NCI-H82 treated with DMSO at 0.1 percent for 48 hours (cell line): ENCODE measurements at regions not wholly inside any gene's neighbourhood (a gene's known extent, or its start where the extent isn't known, plus 50 kb on each side); places are given as distances from the start of the nearest gene placed in this dataset.

Experiments
- DNase-seq: peaks from one replicate; lab custom pipeline; 2025; ENCODE audit not compliant: unreplicated experiment; lab: John Stamatoyannopoulos, UW

DNA sequence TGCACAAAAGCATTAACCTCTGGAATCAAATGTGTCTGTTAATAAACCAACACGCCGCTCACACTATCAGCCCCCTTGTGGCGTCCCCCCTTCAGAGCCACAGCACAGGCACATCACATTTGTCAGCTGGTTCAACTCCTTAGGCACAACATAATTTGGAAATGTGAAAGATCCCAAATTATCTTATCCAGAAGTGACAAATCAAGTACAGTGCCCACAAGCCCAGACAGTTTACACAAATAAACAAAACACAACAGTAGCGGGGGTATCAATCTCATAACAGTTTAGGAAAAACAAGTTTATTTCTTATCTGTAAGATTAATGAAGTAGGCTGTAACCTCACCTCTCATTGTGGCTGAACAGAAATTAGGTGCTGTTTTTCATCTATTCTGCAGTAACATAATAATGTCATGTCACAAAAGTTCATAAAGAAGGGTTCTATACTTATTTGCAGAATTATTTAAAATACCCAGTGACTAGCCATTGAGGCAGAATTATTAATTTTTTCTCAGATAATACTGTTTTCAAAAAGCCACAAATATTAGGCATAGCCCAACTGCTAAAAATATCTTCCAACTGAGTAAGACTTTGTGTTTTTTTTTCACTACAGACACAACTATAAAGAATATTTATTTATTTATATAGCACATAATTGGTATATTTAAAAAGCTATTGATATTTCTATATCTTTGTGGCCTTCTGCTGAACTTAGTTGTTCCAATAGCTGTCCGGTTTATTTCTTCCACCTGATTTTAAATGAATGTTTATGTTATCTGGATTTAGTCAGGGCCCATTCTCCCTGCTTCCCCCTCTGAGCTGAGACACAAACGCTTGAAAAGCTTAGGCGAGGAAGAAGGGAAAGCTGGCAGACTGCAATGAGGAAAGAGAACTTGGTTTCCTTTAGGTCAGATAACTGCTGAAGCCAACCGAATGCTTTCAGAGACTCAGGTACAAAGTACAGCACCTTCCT is 214.7 kb downstream of the QDPR start:
- DNase-seq = no peak

GRCh38 chr4:17293901-17294300 is 218.0 kb downstream of the QDPR start:
- no peak for DNase-seq

- no peak for DNase-seq
These were observed 223.7 kb downstream of the QDPR start for GRCh38 chr4:17288151-17288550.

- DNase-seq = no peak
These were observed 225.0 kb downstream of the QDPR start for GRCh38 chr4:17286752-17287460.

DNA sequence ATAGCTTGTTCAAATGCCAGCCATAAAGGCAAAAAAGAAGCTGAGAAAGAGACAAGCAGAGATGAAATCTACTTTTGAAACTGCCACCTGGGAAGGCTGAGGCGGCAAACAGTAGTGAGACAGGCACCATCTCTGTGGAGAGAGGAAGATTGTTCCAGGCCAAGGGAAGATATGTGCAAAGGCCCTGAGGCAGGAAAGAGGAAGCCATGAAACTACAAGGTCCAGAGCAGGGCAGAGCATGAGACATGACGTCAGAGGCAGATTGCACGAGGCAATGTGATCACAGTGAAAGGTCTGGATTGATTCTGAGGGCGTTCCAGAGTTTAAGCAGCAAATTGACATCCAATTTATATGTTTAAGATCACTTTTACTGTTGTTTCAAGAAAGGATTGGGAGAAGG is 226.1 kb downstream of the QDPR start:
- no peak for DNase-seq

GRCh38 chr4:17284323-17285175 is 227.3 kb downstream of the QDPR start:
- DNase-seq = no peak

DNA sequence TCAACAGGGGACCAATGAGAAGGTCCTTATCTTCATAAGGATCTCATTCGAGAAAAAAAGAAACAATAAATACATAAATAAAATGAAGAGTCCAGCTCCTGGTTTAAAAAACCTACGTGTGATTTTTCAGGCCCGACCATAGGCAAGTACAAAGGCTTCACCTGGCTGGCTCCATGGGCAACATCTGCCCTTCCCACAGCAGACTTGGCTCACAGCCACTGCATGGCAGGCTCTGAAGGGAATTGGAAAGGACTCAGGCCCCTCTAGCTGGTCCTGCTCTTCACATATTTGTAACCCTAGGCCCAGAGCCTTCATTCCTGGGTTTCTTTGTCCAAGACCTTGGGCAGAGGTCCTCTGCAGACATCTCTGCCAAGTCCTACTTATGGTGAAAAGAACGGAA is 228.1 kb downstream of the QDPR start:
- DNase-seq = no peak

DNA sequence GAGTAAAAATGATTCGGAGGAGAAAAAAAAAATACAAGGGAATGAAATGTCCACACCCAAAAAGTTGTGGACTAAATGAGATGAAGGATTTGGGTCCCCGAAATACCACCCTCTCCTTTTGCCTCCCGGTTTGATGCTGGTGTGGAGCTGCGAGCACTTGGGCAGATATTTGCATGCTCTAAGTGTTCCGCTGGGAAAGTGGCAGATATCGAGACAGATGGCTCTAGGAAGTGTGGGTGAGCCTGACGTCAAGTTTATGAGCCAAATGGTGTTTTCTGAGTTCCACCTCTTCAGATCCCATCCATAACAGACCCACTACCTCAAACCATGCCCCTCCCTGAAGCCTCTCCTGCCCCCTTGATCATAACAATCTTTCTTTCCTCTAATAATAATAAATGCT is 228.6 kb downstream of the QDPR start:
- DNase-seq = no peak

DNA sequence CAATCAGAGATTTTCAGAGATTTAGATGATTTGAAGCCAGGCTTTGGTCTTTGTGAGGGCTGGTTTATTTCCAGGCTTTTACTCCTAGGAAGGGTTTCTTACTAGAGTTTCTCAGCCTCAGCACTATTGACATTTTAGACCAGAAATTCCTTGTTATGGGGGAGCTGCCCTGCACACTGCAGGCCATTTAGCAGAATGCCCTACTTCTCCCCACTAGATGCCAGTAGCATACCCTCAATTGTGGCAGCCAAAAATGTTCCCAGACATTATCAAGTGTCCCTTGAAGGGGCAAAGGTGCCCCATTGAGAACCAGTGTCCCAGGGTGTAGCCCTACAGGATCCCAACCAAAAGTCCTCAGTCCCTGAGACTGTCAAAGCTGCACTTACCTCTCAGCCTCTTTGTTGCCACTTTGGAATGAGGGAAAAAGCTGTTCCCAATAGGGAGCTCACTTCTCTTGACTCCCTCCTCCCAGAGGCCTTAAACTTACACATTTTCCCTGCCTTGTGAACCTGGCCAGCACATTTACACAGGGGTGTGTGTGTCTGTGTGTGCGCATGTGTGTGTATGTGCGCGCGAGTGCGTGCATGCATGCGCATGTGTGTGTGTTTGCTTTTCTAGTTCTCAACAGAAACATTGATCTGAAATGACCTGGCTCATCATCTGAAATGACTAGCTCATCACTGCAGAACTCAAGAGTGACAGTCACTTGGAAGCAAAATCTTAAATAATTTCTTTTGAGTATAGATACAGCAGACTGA is 231.4 kb downstream of the QDPR start:
- no peak for DNase-seq

- no peak for DNase-seq
These were observed 235.1 kb downstream of the QDPR start for GRCh38 chr4:17276776-17277175.

GRCh38 chr4:17275836-17276235 is 236.1 kb downstream of the QDPR start:
- no peak for DNase-seq

DNA sequence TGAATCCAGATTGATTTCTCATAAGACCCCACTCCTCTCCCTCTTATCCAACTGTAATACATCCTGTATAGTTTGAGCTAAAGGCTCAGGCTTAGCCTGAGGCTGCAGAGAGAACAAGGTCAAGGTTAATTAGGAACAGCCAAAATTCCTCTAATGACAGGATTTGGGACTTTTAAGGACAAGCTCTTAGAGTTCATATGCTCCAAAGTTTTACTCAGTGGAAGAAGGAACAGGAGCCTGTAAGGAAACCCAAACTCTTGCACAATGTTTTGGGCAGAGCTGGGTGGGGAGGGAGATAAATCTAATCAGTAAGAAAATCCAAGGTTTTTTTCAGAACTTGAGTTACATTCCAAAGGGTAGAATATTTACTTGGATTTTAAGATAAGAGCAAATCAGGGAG is 238.8 kb downstream of the QDPR start:
- no peak for DNase-seq

DNA sequence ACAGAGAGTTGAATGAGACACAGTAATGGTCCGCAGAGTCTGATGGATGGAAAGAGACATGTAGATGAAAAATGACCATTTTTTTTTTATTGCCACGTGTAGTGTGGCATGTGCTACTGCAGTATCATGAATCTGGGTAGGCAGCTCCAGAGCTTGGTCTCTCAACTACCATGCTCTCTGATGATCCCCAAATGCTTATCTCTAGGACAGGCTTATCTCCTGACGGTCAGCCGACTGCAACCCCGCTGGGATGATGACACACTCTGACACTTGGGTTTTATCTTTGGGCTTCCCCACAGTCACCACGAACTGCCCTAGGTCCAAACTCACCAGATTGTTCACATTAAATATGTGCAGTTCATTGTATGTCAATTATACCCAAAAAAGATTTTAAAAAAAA is 239.7 kb downstream of the QDPR start:
- no peak for DNase-seq

- no peak for DNase-seq
These were observed 246.2 kb downstream of the QDPR start for GRCh38 chr4:17265653-17266052.

- no peak for DNase-seq
These were observed 246.8 kb downstream of the QDPR start for GRCh38 chr4:17265139-17265538.

- no peak for DNase-seq
These were observed 251.6 kb downstream of the QDPR start for GRCh38 chr4:17260166-17260907.

- DNase-seq = no peak
These were observed 253.8 kb downstream of the QDPR start for GRCh38 chr4:17258106-17258505.

DNA sequence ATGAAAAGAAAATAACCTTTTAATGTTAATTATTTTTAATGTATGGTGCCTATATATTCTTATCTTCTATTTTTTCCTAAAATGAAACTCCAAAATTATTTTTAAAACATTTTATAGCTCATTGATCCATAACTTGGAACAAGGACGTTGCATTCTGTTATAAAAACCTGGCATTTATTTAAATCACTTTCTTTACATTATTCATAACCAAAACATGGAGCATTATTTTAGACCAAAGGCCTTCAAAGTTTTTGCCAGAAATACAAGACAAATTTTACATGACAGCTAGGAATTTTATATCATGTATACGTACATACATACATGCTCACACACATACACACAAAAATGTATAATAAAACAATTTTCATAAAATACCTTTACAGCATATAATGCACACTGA is 259.8 kb downstream of the QDPR start:
- no peak for DNase-seq

GRCh38 chr4:17251101-17251500 is 260.8 kb downstream of the QDPR start:
- no peak for DNase-seq

- DNase-seq = no peak
These were observed 261.3 kb downstream of the QDPR start for GRCh38 chr4:17250591-17250990.
